GM19468 (cell line): ENCODE measurements at regions not wholly inside any gene's neighbourhood (a gene's known extent, or its start where the extent isn't known, plus 50 kb on each side); places are given as distances from the start of the nearest gene placed in this dataset.
"Not testable (repeated sequence)": the region's sequence is repeated elsewhere in the genome, so short reads cannot be mapped to it uniquely, and the experiment has no call there.

ENCODE experiments used
- ATAC-seq: cut with Tn5 transposase; IDR thresholded peaks from one replicate; pipeline ENCODE4 v1.9.1; 2021; ENCODE audit warnings: mild to moderate bottlenecking, moderate library complexity, moderate number of reproducible peaks; ENCODE audit not compliant: unreplicated experiment; ENCODE audit errors: extremely low read depth

DNA sequence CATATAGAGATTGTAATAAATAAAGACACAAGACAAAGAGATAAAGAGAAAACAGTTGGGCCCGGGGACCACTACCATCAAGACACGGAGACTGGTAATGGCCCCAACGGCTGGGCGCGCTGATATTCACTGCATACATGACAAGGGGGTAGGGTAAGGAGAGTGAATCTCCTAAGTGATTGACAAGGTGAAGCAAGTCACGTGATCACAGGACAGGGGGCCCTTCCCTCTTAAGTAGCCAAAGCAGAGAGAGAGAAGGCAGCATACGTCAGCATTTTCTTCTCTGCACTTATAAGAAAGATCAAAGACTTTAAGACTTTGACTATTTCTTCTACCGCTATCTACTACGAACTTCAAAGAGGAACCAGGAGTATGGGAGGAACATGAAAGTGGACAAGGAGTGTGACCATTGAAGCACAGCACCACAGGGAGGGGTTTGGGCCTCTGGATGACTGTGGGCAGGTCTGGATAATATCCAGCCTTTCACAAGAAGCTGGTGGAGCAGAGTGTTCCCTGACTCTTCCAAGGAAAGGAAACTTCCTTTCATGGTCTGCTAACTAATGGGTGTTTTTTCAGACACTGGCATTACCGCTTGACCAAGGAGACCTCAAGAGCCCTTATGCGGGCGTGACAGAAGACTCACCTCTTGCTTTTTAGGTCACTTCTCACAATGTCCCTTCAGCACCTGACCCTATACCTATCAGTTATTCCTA is 75.6 kb downstream of the MRPL39 start:
- ATAC-seq: not testable (repeated sequence)

DNA sequence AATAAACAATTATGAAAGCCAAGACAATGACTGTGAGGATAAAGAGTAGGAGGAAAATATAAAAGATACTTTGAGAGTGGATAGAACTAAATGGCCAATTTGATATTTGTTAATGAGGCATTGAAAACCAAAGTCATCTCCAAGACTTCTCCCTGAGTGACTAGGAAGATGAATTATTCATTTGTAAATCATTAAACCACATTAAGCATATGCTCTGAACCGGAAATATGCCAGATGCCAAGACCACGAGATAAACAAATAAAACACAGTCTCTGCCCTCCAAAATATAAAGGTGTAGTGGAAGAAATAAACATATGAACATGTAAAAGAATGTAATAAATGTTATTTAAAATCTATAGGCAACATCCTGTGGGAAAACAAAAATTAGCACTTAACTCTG is 78.8 kb downstream of the MRPL39 start:
- ATAC-seq: no peak

DNA sequence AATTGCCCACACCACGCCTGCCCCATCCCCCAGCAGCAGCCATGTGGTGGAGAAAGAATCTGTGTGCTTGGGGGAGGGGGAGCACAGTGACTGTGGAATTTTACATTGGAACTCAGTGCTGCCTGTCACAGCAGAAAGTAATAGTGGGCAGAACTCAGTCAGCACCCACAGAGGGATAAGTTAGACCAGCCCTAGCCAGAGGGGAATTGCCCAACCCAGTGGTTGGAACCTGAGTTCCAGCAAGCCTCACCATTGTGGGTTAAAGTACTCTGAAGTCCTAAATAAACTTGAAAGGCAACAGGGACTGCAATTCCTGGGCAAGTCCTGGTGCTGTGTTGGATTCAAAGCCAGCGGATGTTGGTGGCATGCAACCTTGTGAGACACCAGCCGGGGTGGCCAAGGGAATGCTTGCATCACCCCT is 88.8 kb downstream of the MRPL39 start:
- no peak for ATAC-seq

DNA sequence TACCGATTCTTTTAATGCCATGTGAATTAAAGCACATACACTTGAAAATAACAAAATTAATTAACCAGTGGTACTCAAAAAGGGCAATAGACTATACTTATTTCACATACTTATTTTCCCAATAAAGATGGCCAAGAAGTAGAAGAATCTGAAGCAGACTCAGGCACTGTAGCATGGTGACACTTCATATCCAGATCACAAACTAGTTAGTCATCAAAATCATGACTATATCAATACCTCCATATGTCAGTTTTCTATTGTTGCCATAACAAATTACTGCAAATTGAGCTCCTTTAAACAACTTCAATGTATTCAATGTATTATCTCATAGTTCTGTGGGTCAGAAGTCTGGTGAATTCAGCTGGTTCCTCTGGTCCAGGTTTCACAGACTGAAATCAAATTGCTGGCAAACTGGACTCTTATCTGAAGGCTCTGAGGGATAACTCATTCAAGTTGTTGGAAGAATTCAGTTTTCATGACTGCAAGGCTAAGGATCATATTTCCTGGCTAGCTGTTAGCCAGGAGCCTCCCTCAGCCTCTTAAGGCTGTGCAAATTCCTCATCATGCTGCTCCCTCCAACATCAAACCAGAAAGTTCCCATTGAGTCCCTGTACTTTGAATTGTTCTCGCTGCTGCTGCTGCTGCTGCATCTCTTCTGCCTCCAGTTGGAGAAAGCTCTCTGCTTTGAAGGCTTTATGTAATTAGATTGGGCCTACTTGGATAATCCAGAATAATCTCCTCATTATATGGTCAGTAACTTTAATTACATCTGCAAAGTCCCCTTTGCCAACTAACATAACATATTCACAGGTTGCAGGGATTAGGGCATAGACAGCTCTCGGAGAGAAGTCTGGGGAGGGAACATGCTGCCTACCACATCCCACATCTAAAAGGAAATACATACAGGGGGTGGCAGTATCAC is 91.5 kb downstream of the MRPL39 start:
- no peak for ATAC-seq

DNA sequence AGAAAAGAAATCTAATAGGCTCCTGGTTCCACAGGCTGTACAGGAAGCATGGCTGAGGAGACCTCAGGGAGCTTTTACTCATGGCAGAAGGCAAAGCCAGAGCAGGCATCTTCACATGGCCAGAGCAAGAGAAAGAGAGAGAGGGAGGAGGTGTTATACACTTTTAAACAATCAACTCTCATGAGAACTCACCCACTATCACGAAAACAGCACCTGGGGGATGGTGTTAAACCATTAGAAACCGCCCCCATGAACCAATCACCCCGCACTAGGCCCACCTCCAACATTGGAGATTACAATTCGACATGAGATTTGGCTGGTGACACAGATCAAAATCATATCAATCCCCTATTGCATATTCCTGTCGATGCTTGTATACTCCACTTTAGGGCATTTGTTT is 93.5 kb downstream of the MRPL39 start:
- ATAC-seq: no peak

DNA sequence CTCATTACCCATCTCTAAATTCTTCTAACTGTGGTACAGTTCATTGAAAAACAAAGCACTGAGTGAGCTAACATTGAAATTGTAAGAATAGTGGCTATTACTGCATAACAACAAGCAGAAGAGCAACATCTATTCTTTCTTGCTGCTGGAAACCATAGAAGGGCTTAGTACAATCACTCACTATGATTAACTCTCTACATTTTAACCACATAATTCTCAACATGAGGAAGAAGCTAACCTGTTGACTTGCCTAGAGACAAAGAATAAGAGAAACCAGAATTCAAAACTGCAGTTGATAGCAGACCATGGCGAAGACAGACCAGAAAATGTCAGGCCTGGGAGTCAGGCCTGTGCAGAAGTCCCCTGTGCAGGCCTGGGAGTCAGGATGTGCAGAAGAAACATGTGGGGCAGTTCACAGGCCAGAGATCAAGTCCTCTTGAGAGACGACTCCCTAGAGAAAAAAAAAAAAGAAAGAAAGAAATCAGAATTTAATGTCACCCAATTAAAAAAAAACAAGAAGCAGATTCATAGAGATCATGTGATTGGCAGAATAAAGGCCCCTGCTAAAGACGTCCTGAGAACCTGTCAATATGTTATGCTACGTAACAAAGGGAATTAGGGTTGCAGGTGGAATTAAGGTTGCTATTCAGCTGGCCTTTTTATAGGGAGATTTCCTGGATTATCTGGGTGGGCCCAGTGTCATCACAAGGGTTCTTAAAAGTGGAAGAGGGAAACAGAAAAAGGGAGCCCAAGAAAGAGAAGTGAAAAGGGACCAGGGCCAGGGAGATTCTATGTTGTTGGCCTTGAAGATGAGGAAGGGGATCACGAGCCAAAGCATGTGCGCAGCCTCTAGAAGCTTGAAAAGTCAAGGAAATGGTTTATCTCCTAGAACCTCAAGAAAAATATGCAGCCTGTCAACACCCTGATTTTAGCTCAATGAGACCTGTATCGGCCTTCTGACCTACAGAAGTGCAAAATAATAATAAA is 94.9 kb downstream of the MRPL39 start:
- ATAC-seq: no peak

DNA sequence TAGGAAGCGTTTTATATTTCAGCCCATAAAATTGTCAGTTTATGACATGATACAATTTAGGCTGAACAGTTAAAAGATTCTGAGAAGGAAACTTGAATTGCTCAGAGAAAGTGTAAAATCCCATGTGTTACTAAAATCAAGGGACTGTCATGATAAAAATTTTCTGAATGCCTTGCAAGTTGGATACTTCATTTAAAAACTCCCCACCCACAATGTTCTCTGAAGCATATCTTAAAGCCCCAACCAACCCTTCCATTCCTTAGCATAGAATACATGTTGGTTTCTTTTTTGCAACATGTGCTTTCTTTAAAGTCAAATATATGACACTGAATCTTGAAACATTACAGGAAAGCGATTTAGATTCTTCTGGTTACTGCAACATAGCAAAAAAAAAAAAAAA is 97.4 kb downstream of the MRPL39 start:
- peak; percentile 24 for ATAC-seq

DNA sequence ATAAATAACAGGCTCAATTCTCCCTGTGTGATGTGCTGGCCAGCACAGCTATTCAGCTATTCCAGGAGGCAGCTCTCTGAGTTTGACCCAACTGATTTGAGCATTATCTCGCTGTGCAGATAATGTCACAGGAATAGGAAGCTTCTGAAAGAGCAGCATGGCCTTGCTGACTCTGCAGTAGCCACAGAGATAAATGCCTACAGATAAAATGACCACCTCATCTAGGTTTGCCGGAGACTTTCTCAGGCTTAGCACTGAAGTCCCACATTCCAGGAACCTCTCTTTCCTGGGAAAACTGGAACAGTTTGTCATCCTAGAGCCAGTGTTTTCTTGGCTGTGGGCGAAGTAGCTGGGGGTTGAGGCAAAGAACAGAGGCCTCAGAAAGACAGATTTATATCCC is 98.9 kb downstream of the MRPL39 start:
- ATAC-seq: no peak

DNA sequence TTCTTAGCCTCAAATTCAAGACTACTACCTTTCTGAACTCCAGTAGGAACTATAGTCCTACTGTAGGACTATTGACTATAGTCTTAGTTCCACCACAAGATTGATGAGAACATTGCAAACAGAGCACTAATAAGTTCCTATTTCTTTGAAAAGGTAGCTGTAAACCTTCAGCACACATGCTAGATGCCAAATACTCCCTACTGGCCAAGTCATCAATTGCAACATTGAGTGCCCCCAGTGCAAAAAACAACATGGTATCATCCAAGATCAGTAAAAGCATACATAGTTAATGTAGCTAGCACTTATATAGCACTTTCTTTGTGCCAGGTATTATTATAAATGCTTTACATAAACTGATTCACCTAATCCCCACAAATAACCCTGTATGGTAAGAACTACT is 99.8 kb downstream of the MRPL39 start:
- ATAC-seq: no peak

DNA sequence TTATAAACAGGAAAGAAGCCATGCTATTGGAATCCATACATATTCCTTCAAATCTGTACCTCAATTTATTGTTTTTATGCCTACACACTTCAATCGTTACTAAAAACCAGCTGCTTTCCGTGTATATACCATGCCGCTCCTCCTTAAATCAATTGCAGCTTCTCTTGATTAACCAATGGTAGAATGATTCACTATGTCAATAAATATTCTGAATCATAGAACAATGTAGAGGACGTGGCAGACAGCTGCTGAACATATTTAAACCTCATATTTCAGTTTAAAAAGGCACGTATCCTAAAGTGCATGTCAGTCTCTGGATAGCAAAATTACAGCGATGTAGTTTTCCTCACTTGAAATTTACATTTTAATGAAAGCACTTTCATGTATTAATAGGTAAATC is 100.4 kb downstream of the MRPL39 start:
- no peak for ATAC-seq

DNA sequence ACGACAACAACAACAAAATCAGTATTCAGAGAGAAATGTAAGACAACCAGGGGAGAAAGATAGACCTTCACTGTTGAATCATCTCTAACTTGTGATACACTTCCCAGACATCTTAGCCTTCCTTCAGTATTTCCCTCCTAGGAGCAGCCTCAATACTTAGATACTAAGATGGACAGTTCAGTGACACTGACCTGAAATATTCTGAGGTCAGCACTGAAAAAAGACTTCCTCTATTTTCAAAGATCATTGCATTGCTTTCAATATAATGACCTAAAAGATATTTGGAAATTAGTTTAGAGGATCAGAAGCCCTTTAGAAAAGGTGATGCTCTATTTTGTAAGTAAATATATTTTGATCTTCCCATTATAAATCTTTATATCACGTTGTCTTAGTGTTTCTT is 101.0 kb downstream of the MRPL39 start:
- ATAC-seq: no peak

DNA sequence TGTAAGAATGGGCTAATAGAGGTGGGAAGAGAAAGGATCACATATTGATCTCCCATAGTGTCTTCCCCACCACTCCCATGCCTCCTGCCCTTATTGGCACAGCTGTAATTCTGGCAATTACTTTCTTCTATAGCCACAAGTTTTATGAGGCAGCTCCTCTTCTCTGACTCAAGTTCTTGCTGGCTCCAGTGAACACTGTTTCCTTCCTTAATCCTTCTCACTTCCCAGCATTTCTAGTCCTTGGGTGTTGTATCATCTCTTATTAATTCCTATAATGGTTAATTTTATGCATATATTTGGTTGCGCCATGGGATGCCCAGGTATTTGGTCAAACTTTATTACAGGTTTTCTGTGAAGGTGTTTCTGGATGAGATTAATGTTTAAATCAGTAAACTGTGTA is 103.3 kb downstream of the MRPL39 start:
- ATAC-seq: no peak

DNA sequence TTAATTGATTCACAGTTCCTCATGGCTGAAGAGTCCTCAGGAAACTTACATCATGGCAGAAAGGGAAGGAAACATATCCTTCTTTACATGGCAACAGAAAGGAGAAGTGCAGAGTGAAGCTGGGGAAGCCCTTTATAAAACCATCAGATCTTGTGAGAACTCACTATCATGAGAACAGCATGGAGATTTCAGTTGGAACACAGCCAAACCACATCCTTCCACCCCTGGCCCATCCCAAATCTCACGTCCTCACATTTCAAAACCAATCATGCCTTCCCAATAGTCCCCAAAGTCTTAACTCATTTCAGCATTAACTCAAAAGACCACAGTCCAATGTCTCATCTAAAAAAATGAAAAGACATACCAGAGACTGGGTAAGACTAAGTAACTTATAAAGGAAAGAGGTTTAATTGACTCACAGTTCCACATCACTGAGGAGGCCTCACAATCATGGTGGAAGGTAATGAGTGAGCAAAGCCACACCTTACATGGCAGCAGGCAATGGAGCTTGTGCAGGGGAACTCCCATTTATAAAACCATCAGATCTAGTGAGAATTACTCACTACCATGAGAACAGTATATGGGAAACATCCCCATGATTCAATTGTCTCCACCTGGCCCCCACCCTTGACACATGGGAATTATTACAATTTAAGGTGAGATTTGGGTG is 105.2 kb downstream of the MRPL39 start:
- ATAC-seq: peak; percentile 24

DNA sequence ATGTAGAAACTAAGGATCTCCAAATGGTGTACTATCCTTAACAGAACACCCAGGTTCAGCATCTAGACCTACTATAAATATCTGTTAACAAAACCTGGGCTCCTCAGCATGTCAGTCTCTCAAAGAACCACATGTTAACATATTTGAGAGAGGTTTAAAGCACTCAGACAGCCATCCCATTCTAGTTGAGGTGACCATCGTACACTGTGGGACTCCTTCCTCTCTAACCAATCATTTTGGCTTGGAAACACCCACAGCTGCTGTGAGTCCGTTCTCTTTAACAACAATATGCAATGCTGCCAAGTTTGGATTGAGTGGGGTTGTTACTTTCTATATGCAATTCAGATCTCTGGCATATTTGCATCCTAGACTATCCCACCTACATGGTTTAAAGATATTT is 105.8 kb downstream of the MRPL39 start:
- ATAC-seq: no peak

DNA sequence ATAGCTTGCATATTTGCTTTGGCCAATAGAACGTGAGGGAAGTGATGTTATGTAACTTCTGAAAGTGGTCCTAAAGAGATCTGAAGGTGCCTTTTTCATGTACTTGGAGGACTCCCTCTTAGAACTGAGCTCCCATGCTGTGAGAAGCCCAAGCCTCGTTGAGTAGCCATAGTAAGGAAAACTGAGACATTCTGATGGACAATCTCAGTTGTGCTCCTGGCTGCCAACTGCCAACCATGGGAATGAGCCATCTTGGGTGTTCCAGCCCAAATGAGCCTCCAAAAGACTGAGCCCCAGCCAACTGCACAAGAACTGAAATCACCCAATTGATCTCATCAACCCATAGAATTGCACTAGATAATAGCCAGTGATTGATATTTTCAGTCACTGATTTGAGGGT is 106.7 kb downstream of the MRPL39 start:
- ATAC-seq: no peak

DNA sequence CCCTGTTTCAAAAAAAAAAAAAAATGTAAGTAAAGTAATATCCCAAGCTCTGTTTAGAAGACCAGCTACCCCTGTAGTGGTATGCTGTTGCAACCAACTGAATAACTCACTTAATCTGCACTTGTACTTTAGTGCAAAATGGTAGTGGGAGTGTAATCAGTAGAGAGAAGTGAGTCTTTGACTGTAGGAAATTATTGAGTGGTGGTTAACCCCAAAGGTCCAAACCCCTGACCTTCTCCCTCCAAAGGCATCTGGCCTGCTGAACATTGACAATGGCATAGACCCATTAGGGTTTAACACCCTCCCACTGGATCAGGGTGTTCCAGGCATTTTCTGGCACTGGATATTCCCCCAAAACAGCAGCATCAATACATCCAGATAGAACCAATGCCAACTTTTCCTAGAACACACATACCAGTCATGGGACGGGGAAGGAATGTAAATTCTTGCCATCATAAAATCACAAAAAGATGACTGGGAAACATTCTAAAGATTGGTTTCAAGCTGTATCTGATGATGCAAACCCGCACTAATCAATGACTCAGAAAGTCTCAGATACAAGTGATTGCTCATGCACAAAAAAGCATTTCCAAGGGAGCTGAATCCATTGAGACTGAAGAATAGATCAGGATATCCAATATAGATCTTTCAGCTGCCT is 110.3 kb downstream of the MRPL39 start:
- no peak for ATAC-seq

DNA sequence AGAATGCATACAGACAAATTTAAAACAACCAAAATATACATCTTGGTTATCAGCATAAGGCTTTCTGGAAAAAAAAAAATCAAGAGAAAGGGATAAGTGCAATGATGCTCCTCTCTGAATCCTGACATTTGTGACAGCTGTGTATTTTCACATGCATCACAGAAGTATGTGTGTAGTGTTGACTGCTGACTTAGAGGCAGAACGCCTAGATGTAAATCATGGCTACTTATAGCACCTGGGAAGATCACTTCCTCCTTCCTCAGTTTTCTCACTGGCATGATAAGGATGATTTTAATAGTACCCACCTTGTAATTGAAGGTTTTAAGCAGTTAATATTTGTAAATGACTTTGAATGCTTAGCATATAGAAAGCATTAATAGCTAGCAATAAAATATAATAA is 112.5 kb downstream of the MRPL39 start:
- no peak for ATAC-seq

DNA sequence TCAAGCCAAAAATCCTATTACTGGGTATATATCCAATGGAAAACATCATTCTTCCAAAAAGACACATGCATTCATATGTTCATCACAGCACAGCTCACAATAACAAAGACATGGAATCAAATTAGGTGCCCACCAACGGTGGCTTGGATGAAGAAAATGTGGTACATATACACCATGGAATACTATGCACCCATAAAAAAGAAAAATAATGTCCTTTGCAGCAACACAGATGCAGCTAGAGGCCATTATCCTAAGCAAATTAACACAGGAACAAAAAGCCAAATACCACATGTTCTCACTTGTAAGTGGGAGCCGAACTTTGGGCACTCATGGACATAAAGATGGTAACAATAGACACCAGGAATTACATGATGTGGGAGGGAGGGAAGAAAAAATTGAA is 113.6 kb downstream of the MRPL39 start:
- no peak for ATAC-seq

DNA sequence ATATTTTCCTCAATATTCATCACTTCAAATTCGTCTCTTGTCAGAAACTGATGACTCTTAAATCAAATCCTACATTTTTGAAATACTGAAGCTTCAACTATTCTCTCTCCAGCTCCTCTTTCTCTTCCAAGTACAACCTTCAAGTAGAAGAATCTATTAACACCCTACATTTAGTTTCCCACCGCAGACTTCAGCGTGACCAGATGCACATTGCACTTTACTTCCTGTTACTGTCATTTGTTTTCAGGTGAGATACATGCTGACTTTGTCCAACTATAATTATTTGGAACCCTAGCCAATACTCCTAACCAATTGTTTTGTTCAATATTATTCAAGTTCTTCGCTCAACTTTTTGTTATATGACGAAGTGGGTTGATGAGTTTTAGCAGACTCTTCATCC is 116.0 kb downstream of the MRPL39 start:
- ATAC-seq: no peak
